GM12873 (cell line): ENCODE measurements at regions not wholly inside any gene's neighbourhood (a gene's known extent, or its start where the extent isn't known, plus 50 kb on each side); places are given as distances from the start of the nearest gene placed in this dataset.

Experiments used
- CTCF ChIP-seq: IDR thresholded peaks from 2 replicates; pipeline ENCODE4 v1.5.1; 2012; ENCODE audit warnings: low read depth, mild to moderate bottlenecking, moderate library complexity, low read length, control low read depth; ENCODE audit not compliant: insufficient read depth; ENCODE audit errors: missing control alignments

GRCh38 chr6:47116606-47117005, 74.5 kb upstream of the ADGRF1 start:
- TF ChIP-seq CTCF, result no peak

GRCh38 chr6:47116086-47116485, 74.0 kb upstream of the ADGRF1 start:
- TF ChIP-seq CTCF, result no peak

GRCh38 chr6:47114460-47114859, 72.3 kb upstream of the ADGRF1 start:
- no peak for TF ChIP-seq CTCF

GRCh38 chr6:47112317-47112716, 70.2 kb upstream of the ADGRF1 start:
- no peak for TF ChIP-seq CTCF

- no peak for TF ChIP-seq CTCF
Measured at GRCh38 chr6:47111685-47112084, 69.6 kb upstream of the ADGRF1 start.

GRCh38 chr6:47109281-47109680, 67.1 kb upstream of the ADGRF1 start:
- no peak for TF ChIP-seq CTCF

- TF ChIP-seq CTCF, result no peak
Measured at GRCh38 chr6:47106721-47107197, 64.6 kb upstream of the ADGRF1 start.
